Right ventricle myocardium superior (tissue), 1 donor: ENCODE measurements at regions not wholly inside any gene's neighbourhood (a gene's known extent, or its start where the extent isn't known, plus 50 kb on each side); places are given as distances from the start of the nearest gene placed in this dataset.
"Not testable (repeated sequence)": the region's sequence is repeated elsewhere in the genome, so short reads cannot be mapped to it uniquely, and the experiment has no call there.

ENCODE experiments used
- ATAC-seq: fragments of 200-7000 bp; cut with Tn5 transposase; one replicate; pipeline ENCODE4 v1.9.1; 2020; ENCODE audit warnings: mild to moderate bottlenecking; ENCODE audit not compliant: poor library complexity
- DNase-seq: peaks from one replicate; pipeline ENCODE4 v3.0.0-alpha.2; 2020
- intact Hi-C: fragments of 100-400 bp; cut with DNase I; formaldehyde crosslinking; loops from one replicate; pipeline ENCODE4 v1.11.2; 2022
- donor health status: DM: no; HTN: yes; CAD: no; lungs with severe emphysema.

DNA sequence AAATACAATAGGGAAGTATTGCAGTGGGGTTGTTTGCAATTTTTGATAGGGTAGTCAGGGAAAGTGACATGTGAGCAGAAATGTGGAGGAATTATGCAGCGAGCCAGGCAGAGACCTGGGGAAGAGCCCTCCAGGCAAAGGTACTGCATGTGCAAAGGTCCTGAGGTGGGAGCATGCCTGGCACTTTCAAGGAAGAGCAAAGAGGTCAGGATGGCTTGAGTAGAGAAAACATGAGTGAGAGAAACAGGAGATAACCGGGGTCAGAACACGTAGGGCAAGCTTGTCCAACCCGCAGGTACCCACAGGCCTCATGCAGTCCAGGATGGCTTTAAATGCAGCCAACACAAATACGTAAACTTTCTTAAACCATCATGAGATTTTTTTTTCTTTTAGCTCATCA, 71.0 kb downstream of the COQ2 start:
- no peak for ATAC-seq
- intact Hi-C loops, result no loop called here

DNA sequence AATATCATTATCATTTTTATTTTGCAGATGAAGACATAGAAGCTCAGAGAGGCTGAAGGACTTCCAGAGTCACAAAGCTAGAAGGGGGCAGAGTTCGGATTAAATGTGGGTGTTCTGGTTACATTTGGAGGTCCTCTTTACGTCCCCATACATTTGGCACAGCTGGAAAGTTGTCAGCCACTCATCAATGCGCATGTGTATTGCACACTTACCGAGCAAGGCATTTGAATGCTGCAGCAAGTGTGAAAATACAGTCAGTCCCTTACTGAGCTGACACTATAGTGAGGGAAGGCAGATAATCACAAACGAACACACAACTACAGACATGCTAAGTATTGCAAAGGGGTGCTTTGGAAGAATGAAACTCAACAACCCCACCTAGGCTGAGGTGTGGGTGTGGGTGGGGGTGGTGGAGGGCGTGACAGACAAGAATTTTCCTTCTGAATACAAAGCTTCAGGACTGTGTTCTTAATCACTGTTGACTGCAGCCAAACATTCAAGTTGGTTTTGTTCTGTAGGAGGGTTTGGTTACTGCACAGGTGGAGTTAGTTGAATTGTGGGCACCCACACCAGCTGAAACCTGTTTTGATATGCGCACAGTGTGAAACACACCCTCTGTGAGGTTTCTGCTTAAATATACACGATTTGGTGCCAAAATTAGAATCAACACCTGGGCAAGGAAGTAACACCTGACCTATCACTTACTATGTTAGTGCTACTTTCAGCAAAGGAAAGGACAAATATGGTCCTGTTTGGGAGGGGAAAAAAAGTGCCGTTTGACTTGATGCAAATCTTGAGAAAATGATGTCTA, 72.4 kb downstream of the COQ2 start:
- DNase-seq, result no peak
- no peak for ATAC-seq
- intact Hi-C loops, result no loop called here

More for the DNA sequence above, 71.0 kb downstream of the COQ2 start:
- no peak for DNase-seq

DNA sequence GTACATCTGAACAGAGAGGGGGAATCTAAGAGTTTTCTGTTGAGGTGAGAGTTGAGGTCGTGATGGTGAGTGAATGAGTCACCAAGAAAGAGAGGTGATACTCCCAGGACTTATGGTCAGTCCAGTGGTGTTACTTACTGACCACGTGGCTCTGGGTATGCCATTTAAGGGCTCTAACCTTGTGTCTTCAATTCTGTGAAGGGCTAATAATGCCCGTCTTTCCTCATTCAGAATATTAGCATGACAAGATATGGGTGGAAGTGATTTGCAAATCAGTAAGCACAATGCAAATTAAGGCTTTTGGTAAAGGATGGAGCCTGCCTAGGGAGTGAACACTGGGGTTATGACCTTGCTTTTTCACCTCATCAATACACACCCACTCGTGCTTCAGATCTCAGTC, 75.2 kb downstream of the COQ2 start:
- ATAC-seq (no peak), DNase-seq (no peak)
- intact Hi-C loops, result no loop called here

DNA sequence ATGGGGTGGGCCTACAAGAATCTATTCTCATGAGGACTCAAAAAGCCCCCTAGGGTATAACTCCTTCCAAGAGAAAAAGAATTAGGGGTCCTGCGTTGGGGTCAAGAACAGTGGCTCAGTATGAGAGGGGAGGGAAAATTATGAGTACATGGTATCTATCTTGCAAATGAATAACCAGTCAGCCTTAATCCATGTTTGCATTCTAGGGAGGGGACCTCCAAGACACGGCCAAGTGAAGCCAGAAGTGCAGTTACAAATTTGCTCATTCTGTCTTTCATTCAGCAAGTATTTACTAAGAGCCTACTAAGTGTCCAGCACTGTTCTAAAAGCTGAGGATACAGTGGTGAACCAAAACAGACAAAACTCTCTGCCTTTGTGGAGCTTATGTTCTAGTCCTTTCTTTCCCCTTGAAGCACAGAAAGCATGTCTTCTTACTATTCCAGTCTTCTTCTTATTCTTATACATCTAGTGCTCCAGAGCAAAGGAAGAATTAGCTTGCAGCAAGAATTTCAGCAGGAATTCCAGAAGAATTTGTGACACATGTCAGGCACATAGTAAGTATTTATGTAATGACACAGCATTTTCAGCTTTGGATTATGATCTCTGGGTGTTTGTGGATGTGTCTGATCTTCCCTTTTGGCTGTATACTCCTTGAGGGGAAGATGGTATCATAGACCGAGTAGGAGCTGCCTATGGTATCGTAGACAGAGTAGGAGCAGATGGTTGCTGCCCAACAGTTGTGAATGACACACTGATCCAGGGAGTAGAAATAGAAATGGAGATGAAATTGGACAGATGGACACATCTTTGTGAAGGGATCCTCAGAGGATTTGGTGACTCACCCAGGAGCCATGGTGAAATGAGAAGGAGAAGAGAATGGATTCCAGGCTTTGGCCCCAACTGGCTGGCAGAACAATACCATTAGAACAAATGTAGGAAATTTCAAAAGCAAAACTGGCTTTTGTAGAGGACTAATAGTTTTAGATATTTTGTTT, 75.9 kb downstream of the COQ2 start:
- ATAC-seq, result no peak

DNA sequence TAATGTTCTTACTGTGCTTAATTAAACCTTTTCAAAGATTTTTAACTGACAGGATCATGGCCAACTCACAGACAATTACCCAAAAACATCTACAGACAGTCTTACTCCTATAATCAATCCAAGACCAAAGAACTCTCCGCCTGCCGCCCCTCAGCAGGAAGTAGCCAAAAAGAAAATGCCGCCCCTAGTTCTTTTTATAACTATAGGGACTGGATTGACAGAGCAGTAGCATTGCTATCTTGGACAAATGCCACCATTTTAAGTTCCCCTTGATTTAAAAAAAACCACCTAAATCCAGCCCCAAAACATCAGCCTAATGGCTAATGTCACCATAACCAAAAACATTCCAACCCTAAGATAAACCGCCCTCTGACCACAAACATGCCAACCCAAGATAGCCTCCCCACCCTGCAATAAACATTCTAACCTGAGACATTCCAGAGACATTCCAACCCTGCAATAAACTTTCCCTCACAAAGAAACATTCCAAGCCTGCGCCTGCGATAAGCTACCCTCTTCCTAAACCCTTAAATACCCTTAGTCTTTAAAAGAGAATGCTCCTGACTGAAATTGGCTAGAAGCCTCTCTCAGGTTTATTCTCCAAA, 77.0 kb downstream of the COQ2 start:
- DNase-seq, result no peak
- no peak for ATAC-seq
- intact Hi-C loops, result no loop called here

More for the DNA sequence above, 75.9 kb downstream of the COQ2 start:
- DNase-seq, result no peak
- intact Hi-C loops, result no loop called here

DNA sequence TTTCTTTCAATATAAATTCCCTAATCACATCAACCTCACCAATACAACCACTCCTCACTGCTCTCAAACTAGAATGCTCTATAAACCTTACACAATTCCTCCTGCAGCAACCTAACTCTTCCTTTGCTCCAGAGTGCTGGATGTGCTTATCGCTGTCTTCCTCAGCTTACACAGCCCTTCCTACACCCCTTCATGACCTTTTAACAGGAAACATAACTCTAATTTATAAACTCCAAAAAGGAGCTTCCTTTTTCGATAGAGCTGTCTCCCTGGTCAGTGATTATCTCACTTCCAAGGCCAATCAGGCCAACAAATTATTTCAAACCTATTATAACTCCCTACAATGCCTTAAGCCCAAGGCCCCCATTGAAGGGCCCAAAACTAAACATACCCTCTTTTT, 78.8 kb downstream of the COQ2 start:
- no peak for ATAC-seq
- intact Hi-C loops, result no loop called here
- DNase-seq, result no peak

DNA sequence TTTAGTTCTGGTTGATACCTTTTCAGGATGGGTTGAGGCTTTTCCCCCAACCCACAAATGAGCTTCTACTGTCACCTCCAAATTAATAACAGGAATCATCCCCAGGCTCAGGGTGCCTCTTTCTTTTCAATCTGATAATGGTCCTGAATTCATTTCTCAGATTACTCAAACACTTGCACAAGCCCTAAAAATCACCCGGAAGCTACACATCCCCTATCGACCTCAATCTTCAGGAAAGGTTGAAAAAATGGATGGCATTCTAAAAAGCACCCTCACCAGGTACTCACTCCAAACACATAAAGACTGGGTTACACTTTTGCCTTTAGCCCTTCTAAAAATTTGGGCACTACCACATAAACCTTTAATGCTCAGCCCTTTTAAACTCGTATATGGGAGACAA, 79.9 kb downstream of the COQ2 start:
- intact Hi-C loops, result no loop called here

DNA sequence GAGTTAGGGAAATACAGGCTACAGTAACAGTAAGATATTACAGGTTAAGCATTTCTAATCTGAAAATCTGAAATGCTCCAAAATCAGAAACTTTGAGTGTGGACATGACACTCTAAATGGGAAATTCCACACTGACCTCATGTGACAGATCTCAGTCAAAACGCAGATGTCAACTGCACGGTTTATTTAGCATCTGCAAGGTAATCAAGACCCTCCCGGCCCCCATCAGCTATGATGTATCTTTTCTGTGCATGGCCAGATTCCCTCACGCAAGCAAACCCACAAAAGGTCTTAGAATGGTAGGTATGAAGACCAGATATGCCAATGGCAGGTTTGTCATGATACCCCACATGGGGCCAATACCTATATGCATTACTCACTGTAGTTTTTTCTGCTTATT, 82.8 kb downstream of the COQ2 start:
- ATAC-seq, result no peak
- intact Hi-C loops, result no loop called here
- no peak for DNase-seq

More for the DNA sequence above, 79.9 kb downstream of the COQ2 start:
- no peak for ATAC-seq
- DNase-seq, result no peak

DNA sequence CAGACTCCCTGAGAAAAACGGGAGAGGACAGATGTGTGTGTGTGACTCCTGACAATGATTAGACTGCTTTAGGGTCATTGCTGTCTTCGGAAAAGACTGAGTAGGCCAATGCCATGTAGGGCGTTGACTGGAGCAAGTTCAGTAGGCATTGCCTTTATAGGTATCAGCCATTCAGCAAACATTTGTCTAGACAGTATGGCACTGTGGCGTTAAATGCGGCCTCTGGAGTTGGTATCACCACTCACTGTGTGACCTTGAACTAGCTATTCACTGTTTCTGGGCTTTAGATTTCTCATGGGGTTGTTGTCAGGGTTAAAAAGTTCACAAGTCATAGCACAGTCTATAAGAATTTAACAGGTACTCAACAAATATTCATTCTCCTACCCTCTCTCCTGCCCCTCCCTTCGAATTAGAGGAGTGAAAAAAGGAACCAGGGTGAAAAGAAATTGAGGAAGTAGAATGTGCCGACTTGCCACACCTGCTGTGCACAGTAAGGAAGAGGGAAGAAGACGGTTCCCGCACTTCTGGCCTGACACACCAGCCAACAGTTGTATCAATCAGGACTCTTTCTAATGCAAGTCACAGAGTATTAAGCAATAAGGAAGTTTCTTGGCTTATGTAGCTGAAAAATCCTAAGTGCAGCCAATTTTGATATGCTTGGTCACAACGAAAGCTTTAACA, 83.2 kb upstream of the PLAC8 start:
- DNase-seq (peak; percentile 58), ATAC-seq (peak; percentile 88)
- intact Hi-C loops, result no loop called here

DNA sequence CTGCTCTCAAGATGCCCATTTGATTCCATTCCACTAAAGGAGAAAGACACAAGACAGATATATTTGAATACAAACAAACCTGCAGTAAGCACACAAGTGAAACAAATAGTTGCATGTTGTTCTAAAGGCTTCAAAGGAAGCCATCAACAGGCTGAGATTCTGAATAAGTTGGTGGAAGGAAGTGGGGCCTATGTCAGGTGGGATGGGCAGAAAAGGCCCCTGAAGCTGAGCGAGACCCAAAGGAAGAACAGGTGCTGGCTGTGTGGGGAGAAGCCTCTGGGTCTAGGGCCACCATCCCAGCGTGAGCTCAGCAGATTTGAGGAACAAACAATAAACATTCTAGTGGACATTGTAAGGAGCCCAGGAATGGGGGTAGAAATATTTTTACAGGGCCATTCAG, 82.4 kb upstream of the PLAC8 start:
- intact Hi-C loops, result no loop called here
- ATAC-seq, result no peak
- DNase-seq, result no peak

DNA sequence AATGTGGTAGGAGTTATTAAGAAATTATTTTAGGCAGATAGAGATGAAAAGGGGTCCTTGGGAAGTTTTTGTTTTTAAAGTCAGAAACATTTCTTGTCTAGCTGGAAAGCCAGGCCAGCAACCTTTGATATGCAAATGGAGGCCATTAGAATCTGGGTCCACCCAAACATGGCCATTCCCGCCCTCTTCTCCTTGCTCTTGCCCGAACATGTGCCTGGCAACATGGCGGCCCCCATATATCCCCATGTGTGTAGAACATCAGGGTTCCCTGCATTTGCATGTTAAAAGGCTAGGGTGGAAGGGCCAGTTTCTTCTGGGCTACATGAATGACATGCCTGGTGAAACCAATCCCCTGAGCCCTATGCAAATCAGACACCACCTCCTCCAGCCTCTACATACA, 80.7 kb upstream of the PLAC8 start:
- ATAC-seq (no peak), DNase-seq (no peak)
- intact Hi-C loops, result no loop called here

DNA sequence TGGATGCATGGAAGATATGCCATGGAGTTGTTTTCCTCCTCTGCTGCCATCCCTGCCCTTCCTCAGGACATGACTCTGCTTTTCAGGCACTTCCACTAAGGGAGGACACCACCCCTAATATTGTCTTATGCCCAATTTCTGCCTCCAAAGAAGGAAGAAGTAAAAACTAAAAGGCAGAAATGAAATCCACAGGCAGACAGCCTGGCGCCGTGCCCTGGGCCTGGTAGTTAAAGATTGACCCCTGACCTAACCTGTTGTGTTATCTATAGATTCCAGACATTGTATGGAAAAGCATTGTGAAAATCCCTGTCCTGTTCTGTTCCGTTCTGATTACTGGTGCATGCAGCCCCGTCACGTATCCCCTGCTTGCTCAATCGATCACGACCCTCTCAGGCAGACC, 80.1 kb upstream of the PLAC8 start:
- ATAC-seq, intact Hi-C loops: not testable (repeated sequence)
- peak; percentile 74 for DNase-seq

DNA sequence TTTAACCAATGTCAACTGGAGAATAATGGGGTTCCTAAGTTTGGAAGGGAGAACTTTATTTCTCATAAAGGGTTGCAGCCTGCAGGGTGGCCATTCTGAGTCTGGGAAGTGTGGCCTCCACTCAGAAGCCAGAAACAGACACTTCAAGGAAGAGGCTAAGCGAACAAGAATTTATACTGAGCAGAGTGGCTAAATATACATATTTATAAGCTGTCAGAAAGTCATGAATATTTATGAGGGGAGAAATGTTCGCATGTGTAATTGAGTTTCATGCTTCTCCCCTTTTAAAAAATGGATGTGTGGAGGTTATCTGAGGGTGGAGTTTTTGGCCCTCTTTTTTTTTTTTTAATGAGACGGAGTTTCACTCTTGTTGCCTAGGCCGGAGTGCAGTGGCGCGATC, 78.1 kb upstream of the PLAC8 start:
- DNase-seq (no peak), ATAC-seq (no peak)
- intact Hi-C loops, result no loop called here

DNA sequence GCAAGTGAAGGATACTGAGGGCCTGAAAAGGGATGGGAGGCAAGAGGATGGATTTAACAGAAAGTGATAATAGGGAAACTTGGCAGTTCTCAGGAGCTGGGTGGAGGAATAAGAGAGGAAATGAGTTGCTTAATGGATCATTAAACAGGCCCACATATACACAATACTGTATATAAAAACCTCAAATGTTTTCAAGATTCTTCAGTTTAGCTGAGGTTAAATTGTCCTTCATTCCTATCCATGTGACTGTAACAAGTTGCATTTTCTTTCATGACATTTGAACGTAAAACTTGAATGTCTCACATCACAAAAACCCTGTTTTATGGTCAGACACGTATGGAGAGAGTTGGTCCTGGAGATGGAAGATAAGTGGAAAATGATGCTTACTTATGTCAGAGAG, 76.5 kb upstream of the PLAC8 start:
- no peak for ATAC-seq
- intact Hi-C loops, result no loop called here

DNA sequence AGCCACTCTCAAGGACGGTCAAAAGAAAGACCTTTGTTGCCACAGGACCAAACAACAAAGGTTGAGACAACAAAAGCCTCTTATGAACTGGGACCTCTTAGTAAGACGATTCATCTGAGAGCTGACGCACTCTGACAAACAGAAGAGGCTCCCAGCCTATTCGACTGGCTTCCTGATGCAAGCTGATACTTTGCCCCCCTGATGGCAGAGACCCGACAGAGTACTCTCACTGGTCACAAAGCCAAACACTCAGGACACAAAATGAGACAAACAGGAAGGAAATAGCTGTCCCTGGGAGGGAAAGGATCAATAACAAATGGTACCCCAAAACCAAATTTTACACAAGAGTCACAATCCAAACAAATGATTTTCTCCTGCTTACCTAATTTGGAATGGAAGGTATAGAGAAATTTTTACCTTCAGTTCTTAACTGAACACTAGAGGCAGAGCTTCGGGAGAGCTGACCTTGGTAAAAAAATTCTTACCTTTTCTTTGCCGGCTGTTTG, 75.2 kb upstream of the PLAC8 start:
- DNase-seq (no peak), ATAC-seq (no peak)
- intact Hi-C loops, result no loop called here

More for the DNA sequence above, 76.5 kb upstream of the PLAC8 start:
- DNase-seq, result no peak

DNA sequence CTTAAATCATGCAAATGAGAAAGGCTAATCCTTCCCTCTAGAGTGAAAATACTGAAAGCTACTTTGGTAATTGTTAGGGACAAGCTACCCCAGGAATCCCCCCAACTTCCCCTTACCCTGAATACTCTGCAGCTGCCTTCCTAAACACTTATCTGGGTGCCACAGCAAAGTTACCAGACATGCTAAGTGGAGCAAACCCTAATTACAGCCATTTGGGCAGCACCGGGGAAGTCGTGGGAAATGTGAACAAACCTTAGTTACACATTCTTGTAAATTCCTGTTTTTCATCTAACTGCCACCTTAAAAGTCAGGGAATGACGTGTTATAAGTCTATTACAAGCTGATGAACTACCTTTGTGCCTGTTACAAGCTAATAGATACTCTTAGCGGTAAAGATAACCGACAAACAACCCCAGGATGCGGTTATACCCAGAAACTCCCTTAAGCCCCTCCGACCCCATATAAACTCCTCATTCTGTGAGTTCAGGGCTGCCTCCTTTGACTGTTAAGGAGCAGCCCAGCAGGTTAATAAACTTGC, 66.0 kb upstream of the PLAC8 start:
- no peak for DNase-seq
- intact Hi-C loops, result no loop called here
- no peak for ATAC-seq

DNA sequence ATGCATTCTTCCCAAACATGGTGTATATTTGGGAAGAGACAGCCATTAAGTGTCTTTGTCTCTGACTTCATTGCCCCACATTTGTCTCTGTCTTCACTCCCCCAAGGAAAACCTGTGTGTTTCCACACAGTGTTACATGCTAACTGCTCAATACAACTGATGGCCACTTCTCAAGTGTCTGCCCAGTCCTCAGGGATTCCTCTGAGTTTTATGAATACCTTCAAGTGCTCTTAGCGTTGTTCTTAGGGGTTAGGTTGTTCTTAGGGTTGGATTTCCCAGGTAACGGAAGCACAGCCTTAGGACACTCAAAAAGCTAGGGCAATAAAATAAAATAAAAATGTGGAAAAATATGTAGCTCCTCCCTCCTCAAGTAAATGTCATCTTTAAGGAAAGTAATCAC, 64.7 kb upstream of the PLAC8 start:
- DNase-seq (no peak), ATAC-seq (no peak)
- intact Hi-C loops, result no loop called here

DNA sequence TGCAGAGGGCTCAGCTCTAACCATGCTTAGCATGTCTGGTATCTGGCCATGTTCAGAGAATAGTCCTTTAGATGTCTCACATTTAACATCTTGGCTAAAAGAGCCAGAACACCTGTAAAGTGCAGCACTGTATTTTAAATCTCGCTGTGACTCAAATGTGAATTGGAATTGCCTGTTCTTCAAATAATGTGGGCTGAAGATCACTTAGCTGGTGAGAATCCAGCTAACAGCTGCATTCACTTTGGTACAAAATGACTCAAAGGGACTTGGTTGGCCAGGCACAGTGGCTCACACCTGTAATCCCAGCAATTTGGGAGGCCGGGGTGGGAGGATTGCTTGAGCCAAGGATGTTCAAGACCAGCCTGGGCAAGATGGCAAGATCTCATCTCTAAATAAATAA, 63.5 kb upstream of the PLAC8 start:
- intact Hi-C loops, result no loop called here
- no peak for DNase-seq
- ATAC-seq, result no peak
